ENCODE measurements at regions not wholly inside any gene's neighbourhood (a gene's known extent, or its start where the extent isn't known, plus 50 kb on each side); places are given as distances from the start of the nearest gene placed in this dataset.

DNA sequence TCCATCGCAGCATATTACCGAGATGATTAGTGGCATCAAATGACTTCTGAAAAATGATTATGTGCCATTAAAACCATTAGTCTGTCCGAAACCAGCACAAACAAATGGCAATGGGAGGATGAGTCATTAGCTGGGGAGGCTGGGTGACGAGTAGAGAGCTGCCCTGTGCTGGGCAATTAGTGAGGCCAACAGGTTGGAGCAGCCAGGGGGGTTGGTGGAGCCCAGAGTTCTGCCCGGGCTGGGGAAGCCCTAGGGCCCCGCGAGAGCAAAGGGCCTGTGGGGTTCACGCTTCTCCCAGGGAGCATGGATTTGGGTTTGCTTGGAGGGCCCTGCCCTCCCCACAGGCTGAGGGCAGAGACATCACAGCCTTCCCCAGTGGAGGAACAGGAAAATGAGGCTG is 152.1 kb upstream of the RPL38 start:
- no peak for FAIRE-seq
- no peak for DNase-seq (ENCODE audit: insufficient read length, low spot score)
- TF ChIP-seq, protein P1, sequence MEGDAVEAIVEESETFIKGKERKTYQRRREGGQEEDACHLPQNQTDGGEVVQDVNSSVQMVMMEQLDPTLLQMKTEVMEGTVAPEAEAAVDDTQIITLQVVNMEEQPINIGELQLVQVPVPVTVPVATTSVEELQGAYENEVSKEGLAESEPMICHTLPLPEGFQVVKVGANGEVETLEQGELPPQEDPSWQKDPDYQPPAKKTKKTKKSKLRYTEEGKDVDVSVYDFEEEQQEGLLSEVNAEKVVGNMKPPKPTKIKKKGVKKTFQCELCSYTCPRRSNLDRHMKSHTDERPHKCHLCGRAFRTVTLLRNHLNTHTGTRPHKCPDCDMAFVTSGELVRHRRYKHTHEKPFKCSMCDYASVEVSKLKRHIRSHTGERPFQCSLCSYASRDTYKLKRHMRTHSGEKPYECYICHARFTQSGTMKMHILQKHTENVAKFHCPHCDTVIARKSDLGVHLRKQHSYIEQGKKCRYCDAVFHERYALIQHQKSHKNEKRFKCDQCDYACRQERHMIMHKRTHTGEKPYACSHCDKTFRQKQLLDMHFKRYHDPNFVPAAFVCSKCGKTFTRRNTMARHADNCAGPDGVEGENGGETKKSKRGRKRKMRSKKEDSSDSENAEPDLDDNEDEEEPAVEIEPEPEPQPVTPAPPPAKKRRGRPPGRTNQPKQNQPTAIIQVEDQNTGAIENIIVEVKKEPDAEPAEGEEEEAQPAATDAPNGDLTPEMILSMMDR (IDR thresholded peaks at IDR 0.05; ENCODE audit: insufficient read depth, missing control alignments) = no peak

GRCh38 chr17:74052993-74053711 is 150.3 kb upstream of the RPL38 start:
- TF ChIP-seq, protein P1 (IDR thresholded peaks at IDR 0.05; ENCODE audit: insufficient read depth, missing control alignments) = peak; percentile 49
- no peak for FAIRE-seq
- DNase-seq (ENCODE audit: insufficient read length, low spot score) = no peak

DNA sequence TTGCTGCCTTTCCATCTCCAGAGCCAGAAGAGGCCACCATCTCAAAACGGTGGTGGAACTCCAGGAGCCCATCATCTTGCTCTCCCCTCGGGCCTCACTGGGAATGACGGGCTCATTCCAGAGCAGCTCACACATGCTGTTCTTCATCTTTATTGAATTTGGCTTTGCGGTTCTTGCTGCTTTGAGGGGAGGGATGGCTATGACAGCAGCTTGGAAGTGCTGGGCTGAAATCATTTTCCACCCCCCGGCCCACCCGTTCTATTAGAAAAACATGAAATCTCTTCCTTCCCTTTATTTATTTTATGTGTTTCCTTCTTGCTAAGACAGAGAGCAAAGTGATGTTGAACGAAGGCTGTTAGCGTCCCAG is 149.8 kb upstream of the RPL38 start:
- no peak for FAIRE-seq

GRCh38 chr17:74054249-74054648 is 149.2 kb upstream of the RPL38 start:
- TF ChIP-seq, protein P1 (IDR thresholded peaks at IDR 0.05; ENCODE audit: insufficient read depth, missing control alignments) = no peak
- DNase-seq (ENCODE audit: insufficient read length, low spot score) (no peak), FAIRE-seq (no peak)

More for the DNA sequence above, 149.8 kb upstream of the RPL38 start:
- no peak for DNase-seq (ENCODE audit: insufficient read length, low spot score)
- TF ChIP-seq, protein P1 (IDR thresholded peaks at IDR 0.05; ENCODE audit: insufficient read depth, missing control alignments) = no peak

- TF ChIP-seq, protein P1 (IDR thresholded peaks at IDR 0.05; ENCODE audit: insufficient read depth, missing control alignments) = no peak
- no peak for DNase-seq (ENCODE audit: insufficient read length, low spot score)
- no peak for FAIRE-seq
These were observed 147.8 kb upstream of the RPL38 start for GRCh38 chr17:74055508-74056160.

GRCh38 chr17:74059479-74060240 is 143.8 kb upstream of the RPL38 start:
- DNase-seq (ENCODE audit: insufficient read length, low spot score) (no peak), FAIRE-seq (no peak)
- TF ChIP-seq, protein P1 (IDR thresholded peaks at IDR 0.05; ENCODE audit: insufficient read depth, missing control alignments) = no peak
